ENCODE measurements at regions not wholly inside any gene's neighbourhood (a gene's known extent, or its start where the extent isn't known, plus 50 kb on each side); places are given as distances from the start of the nearest gene placed in this dataset.

- TF ChIP-seq CTCF (IDR thresholded peaks at IDR 0.05) (no peak), POLR2A (IDR thresholded peaks at IDR 0.05) (no peak)
Observed at GRCh38 chr1:80050523-80050922, 1044.0 kb upstream of the ADGRL4 start.

Measured in right lobe of liver (tissue), 4 donors.